ENCODE measurements at regions not wholly inside any gene's neighbourhood (a gene's known extent, or its start where the extent isn't known, plus 50 kb on each side); places are given as distances from the start of the nearest gene placed in this dataset.

DNA sequence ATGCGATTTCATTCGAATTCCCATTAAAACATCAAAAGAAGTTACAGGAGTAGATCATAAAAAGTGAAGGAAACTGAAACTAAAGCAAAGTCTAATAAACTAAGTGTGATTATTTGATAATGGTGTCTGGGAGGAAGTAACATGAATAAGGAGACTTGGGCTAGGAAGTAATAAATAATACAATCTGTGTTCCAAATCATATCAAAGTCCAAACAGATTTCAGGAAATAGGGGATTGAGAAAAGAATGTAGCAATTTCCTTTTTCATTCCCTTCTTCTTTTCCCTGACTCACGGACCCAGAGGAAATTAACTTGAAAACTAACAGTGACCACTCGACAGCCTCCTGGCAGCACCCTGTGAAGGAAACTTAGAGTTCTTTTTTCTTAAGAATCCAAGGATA lies 758.4 kb upstream of the GCFC2 start:
- DNase-seq, result no peak
- no peaks in the 10 kb centered on the region for H3K4me1 ChIP-seq
- H3K27me3 ChIP-seq, result no peaks in the 10 kb centered on the region
- no peak for TF ChIP-seq CTCF (IDR thresholded peaks at IDR 0.05; ENCODE audit: low read depth, low read length)
- no peaks in the 10 kb centered on the region for H3K9me3 ChIP-seq
- H3K4me3 ChIP-seq (ENCODE audit: low read depth, low read length), result no peak overlapping the region
- H3K36me3 ChIP-seq, result no peaks in the 10 kb centered on the region

DNA sequence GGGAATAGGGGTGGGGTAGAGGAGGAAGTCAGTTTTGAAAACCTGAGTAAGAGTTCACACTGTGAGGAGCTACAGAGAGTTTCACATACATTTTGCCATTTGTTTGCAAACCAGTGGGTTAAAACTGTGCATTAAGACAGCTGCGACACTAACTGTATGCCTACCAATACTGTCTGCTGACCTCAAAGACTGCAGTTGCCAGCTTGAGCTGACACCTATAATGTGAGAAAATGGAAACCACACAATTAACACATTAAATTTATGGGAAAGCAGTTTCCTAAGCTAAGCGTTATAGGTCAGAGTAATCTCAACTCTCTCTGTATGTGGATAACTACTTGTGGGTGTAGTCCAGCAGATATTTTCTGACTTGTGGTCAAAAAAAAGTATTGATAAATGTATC lies 756.6 kb upstream of the GCFC2 start:
- H3K4me1 ChIP-seq, result no peaks in the 10 kb centered on the region
- no peak for TF ChIP-seq CTCF (IDR thresholded peaks at IDR 0.05; ENCODE audit: low read depth, low read length)
- H3K4me3 ChIP-seq (ENCODE audit: low read depth, low read length), result no peak overlapping the region
- no peak for DNase-seq
- no peaks in the 10 kb centered on the region for H3K27me3 ChIP-seq
- no peaks in the 10 kb centered on the region for H3K36me3 ChIP-seq
- H3K9me3 ChIP-seq, result no peaks in the 10 kb centered on the region

DNA sequence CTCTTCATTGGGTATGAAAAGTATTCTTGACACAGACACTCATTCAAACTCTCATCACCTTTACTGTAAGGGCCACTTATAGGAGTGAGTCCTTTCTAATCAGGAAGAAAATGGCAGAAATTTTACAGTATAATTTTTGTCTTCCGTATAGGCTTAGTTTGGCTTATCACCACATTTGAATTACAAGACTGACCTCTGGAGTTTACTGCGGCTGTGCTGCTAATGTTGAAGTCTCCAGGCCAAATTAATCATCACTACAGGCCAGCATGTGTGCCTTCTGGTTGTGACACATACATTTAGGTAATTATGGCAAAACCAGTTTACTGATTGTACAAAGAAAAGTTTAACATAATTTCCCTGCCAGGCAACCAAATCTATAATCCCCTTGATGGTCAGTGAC lies 753.6 kb upstream of the GCFC2 start:
- Histone ChIP-seq H3K27me3 (no peaks in the 10 kb centered on the region), H3K4me3 (ENCODE audit: low read depth, low read length) (no peak overlapping the region), H3K36me3 (no peaks in the 10 kb centered on the region), H3K9me3 (no peaks in the 10 kb centered on the region), H3K4me1 (no peaks in the 10 kb centered on the region)
- peak; percentile 33 for TF ChIP-seq CTCF (IDR thresholded peaks at IDR 0.05; ENCODE audit: low read depth, low read length)
- peak; percentile 7 for DNase-seq

GRCh38 chr2:76461431-76461830 lies 750.7 kb upstream of the GCFC2 start:
- Histone ChIP-seq H3K27me3 (no peaks in the 10 kb centered on the region), H3K9me3 (no peaks in the 10 kb centered on the region), H3K4me3 (ENCODE audit: low read depth, low read length) (no peak overlapping the region), H3K4me1 (no peaks in the 10 kb centered on the region), H3K36me3 (no peaks in the 10 kb centered on the region)
- no peak for TF ChIP-seq CTCF (IDR thresholded peaks at IDR 0.05; ENCODE audit: low read depth, low read length)
- DNase-seq, result no peak

- Histone ChIP-seq H3K4me1 (no peaks in the 10 kb centered on the region), H3K9me3 (no peaks in the 10 kb centered on the region), H3K27me3 (no peaks in the 10 kb centered on the region), H3K36me3 (no peaks in the 10 kb centered on the region), H3K4me3 (ENCODE audit: low read depth, low read length) (no peak overlapping the region)
- TF ChIP-seq CTCF (IDR thresholded peaks at IDR 0.05; ENCODE audit: low read depth, low read length), result no peak
- no peak for DNase-seq
Observed at GRCh38 chr2:76455910-76456309, 745.2 kb upstream of the GCFC2 start.

DNA sequence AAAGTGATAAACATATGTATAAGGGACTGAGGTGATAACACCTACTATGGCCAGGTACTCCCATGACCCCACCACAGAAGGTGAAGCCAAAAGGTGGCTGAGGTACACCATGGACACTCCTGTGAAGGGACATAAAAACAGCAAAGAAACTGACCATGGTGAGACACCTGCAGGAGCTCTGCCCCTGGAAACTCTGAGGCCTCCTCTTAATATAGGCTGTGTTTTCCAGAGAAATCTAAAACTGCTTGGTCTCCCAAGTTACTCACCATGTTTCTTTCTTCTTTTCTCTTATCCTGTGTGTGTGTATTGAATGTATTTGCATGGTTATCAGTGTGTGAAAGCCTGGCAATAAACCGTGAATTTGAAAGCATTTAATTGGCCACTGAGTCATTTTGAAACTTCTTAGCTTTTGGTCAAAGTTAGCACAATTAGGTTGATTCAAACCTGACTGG lies 739.3 kb upstream of the GCFC2 start:
- no peak for DNase-seq
- Histone ChIP-seq H3K9me3 (no peaks in the 10 kb centered on the region), H3K4me1 (no peaks in the 10 kb centered on the region), H3K4me3 (ENCODE audit: low read depth, low read length) (no peak overlapping the region), H3K36me3 (no peaks in the 10 kb centered on the region), H3K27me3 (no peaks in the 10 kb centered on the region)
- TF ChIP-seq CTCF (IDR thresholded peaks at IDR 0.05; ENCODE audit: low read depth, low read length), result no peak

Data from BE2C (cell line).